ENCODE measurements at regions not wholly inside any gene's neighbourhood (a gene's known extent, or its start where the extent isn't known, plus 50 kb on each side); places are given as distances from the start of the nearest gene placed in this dataset.

GRCh38 chr18:59057969-59058368 lies 81.7 kb upstream of the SEC11C start:
- H3K9me3 ChIP-seq = no peaks in the 10 kb centered on the region
- no peaks in the 10 kb centered on the region for H3K36me3 ChIP-seq
- no peak overlapping the region for H3K4me3 ChIP-seq
- DNase-seq = no peak
- intact Hi-C loops (cut with DNase I; ENCODE audit: low total_unique reads) = loop anchor here (5.0 kb wide), 1 partner anchor 276 kb away; no protein-coding TSS in a partner anchor
- no peaks in the 10 kb centered on the region for H3K27me3 ChIP-seq
- no peak overlapping the region for H3K27ac ChIP-seq
- TF ChIP-seq CTCF (IDR thresholded peaks at IDR 0.05) = no peak
- no peak for TF ChIP-seq POLR2A (IDR thresholded peaks at IDR 0.05)
- no peaks in the 10 kb centered on the region for H3K4me1 ChIP-seq

DNA sequence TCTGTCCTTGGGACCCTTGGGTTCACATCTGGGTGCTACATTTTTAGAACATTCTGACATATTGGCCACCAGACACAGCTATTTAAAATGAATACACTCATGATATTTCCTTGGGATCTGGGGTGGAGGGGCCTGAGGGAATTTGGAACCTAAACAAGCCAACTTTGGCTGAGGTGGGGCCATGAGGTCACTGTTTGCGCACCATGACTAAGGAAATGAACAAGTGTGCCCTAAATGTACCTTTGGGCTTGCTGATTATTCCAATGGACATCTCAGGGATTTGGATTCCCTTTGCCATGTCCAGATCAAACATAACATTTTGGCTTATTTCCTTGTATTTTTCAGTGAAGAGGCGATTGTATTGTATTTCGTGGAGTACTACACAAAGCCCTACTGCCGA lies 80.5 kb upstream of the SEC11C start:
- Histone ChIP-seq H3K27me3 (no peaks in the 10 kb centered on the region), H3K4me1 (no peaks in the 10 kb centered on the region), H3K27ac (no peak overlapping the region), H3K36me3 (no peaks in the 10 kb centered on the region), H3K4me3 (no peak overlapping the region), H3K9me3 (no peaks in the 10 kb centered on the region)
- TF ChIP-seq CTCF (IDR thresholded peaks at IDR 0.05) = no peak
- no peak for TF ChIP-seq POLR2A (IDR thresholded peaks at IDR 0.05)
- no peak for DNase-seq
- intact Hi-C loops (cut with DNase I; ENCODE audit: low total_unique reads) = loop anchor here (5.0 kb wide), 1 partner anchor 277 kb away; no protein-coding TSS in a partner anchor

DNA sequence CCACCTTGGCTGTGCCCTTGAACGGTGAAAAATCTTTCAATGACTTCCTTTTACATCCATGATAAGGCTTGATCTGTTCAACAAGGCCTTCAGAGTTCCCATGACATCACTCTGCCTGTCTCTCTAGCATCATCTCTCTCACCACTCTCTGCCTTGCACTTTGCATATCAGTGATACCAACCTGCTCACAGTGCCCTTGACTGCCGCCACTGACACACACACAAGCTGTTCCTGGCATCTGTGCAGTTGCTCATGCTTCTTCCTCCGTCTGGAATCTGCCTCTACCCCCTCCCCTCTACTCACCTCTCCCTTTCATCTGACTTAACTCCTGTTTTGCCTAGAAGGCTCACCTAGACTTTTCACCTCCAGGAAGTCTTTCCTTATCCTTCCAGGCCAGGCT lies 79.1 kb upstream of the SEC11C start:
- Histone ChIP-seq H3K27me3 (no peaks in the 10 kb centered on the region), H3K4me1 (no peaks in the 10 kb centered on the region), H3K36me3 (no peaks in the 10 kb centered on the region), H3K4me3 (no peak overlapping the region), H3K9me3 (no peaks in the 10 kb centered on the region), H3K27ac (no peak overlapping the region)
- intact Hi-C loops (cut with DNase I; ENCODE audit: low total_unique reads) = no loop called here
- DNase-seq = no peak
- TF ChIP-seq CTCF (IDR thresholded peaks at IDR 0.05) (no peak), POLR2A (IDR thresholded peaks at IDR 0.05) (no peak)

DNA sequence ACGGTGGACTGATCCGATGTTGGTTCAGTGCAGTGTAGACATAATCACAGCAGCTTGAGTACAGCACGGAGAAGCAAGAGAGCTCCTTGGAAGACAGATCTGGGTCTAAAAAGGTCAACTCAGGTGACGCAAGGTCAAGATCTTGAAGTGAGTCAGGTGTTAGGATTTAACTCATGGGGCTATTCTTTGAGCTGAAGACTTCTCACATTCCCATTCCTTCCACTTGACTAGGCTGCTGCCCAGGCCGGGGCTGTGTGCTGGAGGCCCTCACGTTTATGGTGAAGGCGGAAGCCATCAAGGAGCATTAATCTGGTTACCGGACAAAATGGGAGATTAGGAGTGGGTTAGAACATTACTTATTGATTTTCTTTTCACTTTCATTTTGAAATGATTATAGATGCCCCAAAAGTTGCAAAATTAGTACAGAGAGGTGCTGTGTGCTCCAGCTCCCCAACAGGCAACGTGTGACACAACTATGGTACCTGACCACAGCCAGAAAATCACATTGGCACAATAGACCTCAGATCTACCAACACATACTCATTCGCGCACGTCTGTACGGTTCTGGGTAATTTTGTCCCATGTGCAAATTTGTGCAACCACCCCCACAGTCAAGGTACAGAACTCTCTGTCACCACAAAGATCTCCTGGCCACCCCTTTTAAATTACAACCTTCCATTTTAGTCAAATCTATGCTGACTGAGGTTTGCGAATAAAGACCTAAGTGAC lies 77.6 kb upstream of the SEC11C start:
- DNase-seq = no peak
- Histone ChIP-seq H3K36me3 (no peaks in the 10 kb centered on the region), H3K27me3 (no peaks in the 10 kb centered on the region), H3K9me3 (no peaks in the 10 kb centered on the region), H3K4me1 (no peaks in the 10 kb centered on the region), H3K4me3 (no peak overlapping the region), H3K27ac (no peak overlapping the region)
- TF ChIP-seq CTCF (IDR thresholded peaks at IDR 0.05) = no peak
- no peak for TF ChIP-seq POLR2A (IDR thresholded peaks at IDR 0.05)
- intact Hi-C loops (cut with DNase I; ENCODE audit: low total_unique reads) = no loop called here

DNA sequence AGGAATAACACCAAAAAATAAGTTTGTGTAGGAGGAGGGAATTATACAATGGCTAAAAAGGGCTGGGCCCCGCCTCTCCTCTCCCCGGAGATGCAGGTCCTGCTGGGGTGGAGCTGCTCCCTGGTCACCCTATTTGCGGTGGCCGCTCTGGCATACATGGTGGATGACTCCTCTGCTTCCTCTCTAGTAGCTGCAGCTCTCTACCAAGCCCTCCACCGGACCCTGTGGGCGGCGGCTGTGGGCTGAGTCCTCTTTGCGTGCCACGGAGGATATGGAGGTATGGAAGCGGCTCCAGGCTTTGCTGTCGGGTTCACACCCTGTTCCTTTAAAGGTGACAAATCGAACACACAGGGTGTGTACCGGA lies 77.1 kb upstream of the SEC11C start:
- H3K4me3 ChIP-seq = no peak overlapping the region
- no peaks in the 10 kb centered on the region for H3K36me3 ChIP-seq
- H3K27me3 ChIP-seq = no peaks in the 10 kb centered on the region
- H3K4me1 ChIP-seq = no peaks in the 10 kb centered on the region
- no peaks in the 10 kb centered on the region for H3K9me3 ChIP-seq
- intact Hi-C loops (cut with DNase I; ENCODE audit: low total_unique reads) = no loop called here
- H3K27ac ChIP-seq = no peak overlapping the region
- TF ChIP-seq POLR2A (IDR thresholded peaks at IDR 0.05) = no peak
- TF ChIP-seq CTCF (IDR thresholded peaks at IDR 0.05) = no peak
- DNase-seq = no peak

Measured in uterus (tissue), 3 donors.